ENCODE measurements at regions not wholly inside any gene's neighbourhood (a gene's known extent, or its start where the extent isn't known, plus 50 kb on each side); places are given as distances from the start of the nearest gene placed in this dataset.

- no peak for DNase-seq
Observed at GRCh38 chr4:163892417-163892816, 397.9 kb downstream of the TMA16 start.

DNA sequence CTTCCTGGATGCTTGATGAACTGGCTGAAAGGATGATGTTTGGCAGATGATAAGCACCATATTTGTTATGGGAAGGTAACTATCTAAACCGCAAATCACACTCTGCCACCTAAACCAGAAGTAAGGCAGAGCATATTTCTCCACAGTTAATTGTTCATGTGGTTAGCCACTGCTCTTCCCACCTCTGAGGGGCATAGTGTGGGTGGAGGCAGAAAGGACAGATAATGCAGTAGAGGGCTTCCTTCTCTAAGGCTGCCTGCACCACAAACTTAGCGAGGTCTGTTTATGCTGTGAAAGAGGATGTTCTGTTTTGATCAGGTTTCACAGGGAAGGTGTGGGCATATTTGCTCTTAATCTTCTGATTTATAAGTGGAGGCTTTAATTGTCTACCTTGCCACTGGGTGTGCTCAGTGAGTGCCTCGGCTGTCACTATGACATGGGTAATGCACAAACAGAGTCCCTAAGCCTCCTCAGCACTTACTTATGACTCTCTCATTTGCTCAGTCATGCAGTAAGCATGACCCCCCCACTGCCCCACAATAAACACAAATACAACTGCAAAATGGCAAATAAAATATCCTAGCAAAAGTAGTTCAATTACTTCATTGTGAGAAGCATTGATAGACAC lies 401.0 kb downstream of the TMA16 start:
- DNase-seq = no peak

DNA sequence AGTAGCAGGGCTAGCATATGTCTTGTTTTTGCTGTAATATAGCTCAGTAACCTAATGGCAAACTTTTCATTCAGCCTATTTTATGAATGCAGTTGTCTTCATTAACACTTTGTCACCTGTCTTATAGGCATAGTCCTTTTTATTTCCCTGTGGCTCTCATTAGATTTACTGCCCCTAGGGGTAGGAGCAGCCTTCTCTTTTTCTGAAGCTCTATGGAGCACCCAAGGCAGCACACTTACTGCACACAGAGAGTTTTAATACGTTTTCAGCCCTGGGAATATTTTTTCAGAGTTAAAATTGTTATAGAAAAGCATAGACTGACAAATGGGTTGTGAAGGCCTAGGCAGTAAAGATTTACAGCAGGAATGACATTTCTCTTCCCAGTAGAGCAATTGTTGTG lies 406.8 kb downstream of the TMA16 start:
- DNase-seq = no peak

DNA sequence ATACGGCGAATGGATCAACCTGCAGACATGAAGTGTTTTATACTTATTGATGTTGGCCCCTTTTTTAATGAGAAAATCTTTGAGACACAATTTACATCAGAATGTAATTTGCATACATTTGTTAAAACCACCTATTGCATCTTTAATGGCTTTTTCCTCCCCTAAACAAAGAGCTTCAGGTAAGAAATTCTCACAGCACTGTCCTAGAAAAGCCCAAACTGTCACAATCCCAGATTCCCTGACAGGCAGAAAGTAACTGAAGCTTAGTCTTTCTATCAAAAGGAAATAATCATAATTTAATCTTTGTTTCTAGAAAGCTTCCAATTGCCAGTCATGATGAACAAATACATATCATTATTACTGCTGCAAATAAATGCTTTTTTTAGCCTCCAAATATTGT lies 407.9 kb downstream of the TMA16 start:
- no peak for DNase-seq

DNA sequence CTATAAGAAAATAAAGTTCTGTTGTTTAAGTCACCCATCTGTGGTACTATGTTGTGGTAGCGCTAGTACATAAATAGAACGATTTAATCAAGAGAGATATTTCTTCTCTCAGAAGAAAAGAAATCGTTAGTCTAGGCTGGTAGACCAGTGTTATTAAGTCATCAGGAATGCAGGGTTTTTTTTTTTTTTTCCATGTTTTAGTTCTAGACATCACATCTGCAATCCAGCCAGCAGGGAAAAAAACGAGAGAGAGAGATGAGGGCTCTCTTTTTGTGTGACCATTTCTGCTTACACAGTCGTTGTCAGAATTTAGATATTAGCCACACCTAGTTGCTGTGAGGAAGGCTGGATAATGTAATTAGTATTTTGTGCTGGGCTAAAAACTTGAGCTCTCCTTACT lies 417.4 kb downstream of the TMA16 start:
- DNase-seq = no peak

DNA sequence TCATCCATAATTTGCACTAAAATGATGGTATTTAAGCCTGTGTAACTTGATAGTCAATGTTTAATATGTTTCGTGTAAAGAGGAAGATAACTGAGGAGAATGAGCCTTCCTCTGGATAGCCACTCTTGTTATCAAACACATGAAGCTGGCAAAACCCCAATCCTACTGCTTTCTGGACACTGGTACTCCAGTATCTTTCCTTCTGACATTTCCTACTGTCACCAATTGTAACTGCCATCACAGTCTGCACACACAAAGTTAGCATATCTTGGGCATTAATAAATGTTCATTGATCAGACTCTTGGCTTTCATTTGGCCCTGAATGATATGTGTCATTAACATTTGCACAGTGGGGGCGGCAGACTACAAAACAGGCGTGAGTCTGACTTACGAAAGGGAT lies 419.1 kb downstream of the TMA16 start:
- no peak for DNase-seq

DNA sequence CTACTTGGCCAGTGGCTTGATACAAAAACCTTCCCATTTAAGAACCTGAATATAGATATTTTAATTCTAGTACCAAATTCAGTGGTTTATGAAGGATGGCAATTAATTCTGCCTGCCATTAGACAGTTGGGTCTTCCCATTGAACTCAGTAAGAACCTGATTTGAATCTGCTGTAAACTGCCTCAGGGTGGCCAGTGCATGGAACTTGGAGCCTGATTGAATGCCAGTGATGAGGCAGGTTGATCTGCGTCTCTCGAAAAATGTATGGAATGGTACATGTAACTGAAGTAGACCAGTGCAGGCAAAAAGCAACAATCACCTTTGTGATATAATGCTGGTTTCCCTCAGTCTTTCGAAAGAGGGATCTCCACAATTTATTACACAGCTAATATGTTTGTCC lies 421.4 kb downstream of the TMA16 start:
- no peak for DNase-seq

DNA sequence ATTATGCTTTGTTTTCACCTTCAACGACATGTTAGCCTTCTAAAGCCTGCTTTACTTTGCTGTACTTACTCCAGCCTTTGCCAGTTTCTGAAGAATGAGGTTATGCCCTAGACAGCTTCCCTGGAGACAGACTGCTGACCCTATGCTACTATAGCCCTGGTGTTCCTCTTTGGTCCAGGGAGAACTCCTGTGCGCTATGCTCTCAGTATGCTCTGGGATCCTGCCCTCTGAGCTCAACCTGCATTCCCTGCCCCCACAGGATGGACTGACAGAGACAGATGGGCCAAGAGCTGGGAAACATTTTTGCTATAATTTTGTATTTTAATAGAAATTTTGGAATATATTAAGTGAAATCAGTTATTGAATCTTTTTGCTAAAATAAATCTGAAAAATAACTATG lies 425.9 kb downstream of the TMA16 start:
- no peak for DNase-seq

- no peak for DNase-seq
Observed at GRCh38 chr4:163922302-163922701, 427.8 kb downstream of the TMA16 start.

DNA sequence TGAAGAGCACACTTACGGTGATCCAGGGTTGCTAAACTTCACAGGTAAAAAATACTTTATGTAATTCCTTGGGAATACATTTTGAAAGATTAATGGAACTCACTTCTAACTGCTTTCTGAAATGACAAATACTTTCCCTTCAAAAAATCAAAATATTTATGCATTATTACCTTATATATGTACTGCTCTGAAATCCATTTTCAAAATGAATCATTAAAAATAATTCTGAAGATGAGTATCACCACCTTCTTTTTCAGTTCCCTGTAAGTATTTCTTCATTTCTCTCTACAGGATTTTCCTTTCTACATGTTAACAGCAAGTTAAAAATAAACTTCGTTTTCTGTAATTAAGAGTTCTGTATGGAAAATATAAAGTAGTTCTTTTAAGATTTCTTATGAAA lies 428.6 kb downstream of the TMA16 start:
- DNase-seq = no peak

DNA sequence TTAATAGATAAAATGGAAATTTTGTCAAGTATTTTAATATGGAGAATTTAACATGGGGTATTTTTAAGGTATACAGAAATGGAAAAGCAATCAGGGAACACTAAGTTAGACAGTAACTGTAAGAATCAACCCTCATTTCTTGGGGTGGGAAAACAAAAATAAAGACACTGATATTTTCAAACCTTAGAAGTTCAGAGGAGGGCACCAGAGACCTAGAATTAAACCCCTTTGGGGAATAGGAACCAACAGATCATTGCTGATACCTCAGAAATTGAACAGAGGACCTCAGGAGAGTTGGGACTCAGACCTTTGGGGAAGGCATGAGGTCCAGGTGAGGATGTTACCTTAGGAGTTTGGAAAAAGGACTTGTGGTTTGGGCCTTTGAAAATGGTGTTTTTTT lies 435.6 kb downstream of the TMA16 start:
- DNase-seq = no peak

- DNase-seq = no peak
Observed at GRCh38 chr4:163932504-163932903, 438.0 kb downstream of the TMA16 start.

DNA sequence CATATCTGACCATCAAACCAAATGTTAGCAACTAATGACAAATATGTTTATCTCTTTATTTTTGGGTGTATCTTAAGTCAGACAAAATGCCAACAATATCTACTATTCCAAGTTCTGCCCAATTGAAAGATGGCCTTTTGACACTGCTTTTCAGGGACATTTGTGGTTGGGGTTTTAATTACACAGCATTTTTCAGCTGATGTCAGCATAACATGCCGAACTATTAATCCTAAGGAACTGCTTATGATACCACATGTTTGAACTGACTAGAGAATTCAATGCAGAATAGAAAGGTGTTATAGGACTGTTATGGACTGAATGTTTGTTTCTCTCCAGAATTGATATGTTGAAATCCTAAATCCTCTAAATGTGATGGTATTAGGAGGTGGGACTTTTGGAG lies 445.1 kb downstream of the TMA16 start:
- DNase-seq = no peak

- DNase-seq = no peak
Observed at GRCh38 chr4:163941221-163941905, 446.9 kb downstream of the TMA16 start.

DNA sequence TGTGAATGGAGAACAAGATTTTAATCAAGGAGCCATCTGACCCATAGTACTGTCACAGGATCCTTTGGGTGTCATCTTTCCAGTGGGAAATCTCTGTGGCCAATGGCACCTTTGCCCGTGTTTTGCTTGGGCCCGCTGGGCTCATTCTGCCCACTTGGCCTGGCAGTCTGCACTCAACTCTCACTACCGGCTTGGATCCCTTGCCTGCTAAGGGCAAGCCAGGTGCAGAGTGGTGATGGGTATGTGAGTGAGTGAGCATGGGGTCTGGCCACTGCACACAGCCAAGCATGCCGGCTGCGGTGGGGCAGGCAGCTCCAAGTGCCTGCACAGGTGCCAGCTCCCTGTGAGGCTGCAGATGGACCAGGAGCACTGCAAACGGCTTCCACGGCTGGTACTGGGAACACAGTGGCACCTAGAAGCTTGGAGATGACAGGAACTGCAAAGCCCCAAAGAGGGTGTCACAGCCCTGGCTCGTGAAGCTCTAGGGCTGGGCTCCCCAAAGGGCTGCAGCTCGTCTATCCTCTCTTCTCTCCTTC lies 454.5 kb downstream of the TMA16 start:
- no peak for DNase-seq

DNA sequence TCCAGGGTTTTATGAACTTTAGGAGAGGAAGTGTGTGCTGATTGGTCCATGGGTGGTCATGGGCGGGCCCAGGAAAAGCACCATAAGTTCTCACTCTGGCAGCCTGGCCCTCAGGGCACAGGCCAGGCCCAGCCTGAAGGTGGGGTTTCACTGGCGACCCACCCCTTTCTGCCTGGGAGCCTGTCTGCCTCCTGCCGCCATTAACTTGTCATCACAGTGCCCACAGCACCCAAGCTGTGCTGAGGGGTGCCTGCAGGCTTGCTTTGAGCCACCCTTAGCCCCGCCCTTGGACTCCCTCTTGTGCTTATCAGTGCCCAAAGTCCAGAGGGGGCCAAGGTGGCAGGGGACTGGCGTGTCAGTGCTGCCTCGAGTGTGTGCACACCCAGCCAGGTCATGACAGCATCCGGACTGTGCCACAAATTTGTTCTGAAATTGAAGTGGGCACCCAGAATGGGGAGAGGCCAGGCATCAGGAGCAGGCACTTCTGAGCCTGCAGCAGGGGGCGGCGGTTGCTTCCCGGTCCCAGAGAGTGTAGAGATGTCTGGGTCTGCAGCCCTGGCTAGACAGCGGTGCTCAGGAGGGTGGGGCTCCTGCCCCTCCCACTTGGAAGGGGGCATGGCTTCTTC lies 455.6 kb downstream of the TMA16 start:
- DNase-seq = no peak

GRCh38 chr4:163955288-163955687 lies 460.8 kb downstream of the TMA16 start:
- DNase-seq = no peak

GRCh38 chr4:163958751-163959150 lies 464.3 kb downstream of the TMA16 start:
- no peak for DNase-seq

DNA sequence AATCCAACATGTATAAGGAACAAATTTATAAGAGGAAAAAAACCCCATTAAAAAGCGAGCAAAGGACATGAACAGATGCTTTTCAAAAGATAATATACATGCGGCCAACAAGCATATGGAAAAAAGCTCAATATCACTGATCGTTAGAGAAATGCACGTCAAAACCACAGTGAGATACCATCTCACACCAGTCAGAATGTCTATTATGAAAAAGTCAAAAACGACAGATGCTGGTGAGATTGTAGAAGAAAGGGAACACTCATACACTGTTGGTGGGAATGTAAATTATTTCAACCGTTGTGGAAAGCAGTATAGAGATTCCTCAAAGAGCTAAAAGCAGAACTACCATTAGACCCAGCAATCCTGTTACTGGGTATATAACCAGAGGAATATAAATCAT lies 465.4 kb downstream of the TMA16 start:
- DNase-seq = no peak

- no peak for DNase-seq
Observed at GRCh38 chr4:163966612-163967011, 472.1 kb downstream of the TMA16 start.

DNA sequence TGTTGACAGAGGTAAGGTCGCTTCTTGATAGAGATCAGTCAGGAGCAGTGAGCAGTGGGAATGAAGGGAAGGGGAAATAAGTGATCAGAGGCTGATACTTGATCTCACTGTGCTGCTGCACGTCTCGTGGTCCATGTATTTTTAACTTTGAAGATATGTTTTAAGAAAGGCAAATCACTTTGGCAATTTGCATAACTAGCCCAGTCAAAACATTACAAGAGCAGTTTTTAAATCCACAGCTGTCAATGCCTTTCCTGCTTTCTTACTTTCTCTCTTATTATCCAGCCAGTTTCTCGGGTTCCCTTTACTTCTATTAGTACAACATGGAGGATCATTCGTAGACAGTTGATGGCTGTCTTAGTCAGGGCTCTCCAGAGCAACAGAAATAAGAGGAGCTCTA lies 472.8 kb downstream of the TMA16 start:
- no peak for DNase-seq

DNA sequence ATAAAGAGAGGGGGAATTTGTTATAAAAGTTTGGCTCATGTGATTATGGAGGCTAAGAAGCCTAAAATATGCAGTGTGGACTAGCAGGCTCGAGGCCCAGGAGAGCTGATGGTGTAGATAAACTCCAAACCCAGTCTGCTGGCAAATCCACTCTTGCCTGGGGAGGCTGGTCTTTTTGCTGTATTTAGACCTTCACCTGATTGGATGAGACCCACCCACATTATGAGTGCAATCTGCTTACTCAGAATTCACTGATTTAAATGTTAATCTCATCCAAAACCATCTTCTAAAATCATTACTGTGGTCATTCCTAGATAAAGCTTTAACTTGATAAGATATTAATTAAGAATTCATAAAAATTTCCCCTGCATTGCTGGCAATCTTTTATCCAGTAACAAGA lies 473.2 kb downstream of the TMA16 start:
- no peak for DNase-seq

DNA sequence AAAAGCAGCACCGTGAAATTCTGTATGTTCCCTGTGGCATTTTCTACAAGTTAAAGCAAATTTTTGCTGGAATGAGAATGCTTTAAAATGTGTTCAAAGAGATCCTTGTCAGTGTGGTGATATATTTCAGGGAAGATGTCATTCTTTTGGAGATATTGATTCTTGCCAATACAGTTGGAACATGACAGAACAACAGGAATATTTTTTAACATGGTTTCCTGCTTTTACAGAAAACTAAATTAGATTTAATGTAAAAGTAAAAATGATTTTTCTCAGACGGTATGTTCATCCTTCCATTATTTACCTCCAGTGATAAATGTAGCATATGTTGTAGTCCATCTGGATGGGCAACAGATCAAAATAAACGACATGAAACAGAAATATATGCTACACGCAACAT lies 474.8 kb downstream of the TMA16 start:
- DNase-seq = no peak

- DNase-seq = no peak
Observed at GRCh38 chr4:163976588-163976987, 482.1 kb downstream of the TMA16 start.

Data from NCI-H774 (cell line).